Rectal smooth muscle tissue (tissue), 1 donor: ENCODE measurements at regions not wholly inside any gene's neighbourhood (a gene's known extent, or its start where the extent isn't known, plus 50 kb on each side); places are given as distances from the start of the nearest gene placed in this dataset.

ENCODE experiments used
- H3K27ac ChIP-seq: one replicate; pipeline ENCODE4 v1.7.0; 2013; ENCODE audit warnings: low read depth, low read length, inconsistent platforms
- H3K27me3 ChIP-seq: one replicate; pipeline ENCODE4 v1.7.0; 2013; ENCODE audit warnings: low read length; ENCODE audit not compliant: control insufficient read depth, insufficient read depth
- H3K36me3 ChIP-seq: one replicate; pipeline ENCODE4 v1.7.0; 2013; ENCODE audit warnings: low read length; ENCODE audit not compliant: control insufficient read depth, insufficient read depth
- H3K4me1 ChIP-seq: one replicate; pipeline ENCODE4 v1.7.0; 2013; ENCODE audit warnings: low read length; ENCODE audit not compliant: control insufficient read depth, insufficient read depth
- H3K4me3 ChIP-seq: one replicate; pipeline ENCODE4 v1.7.0; 2013; ENCODE audit warnings: low read length
- H3K9ac ChIP-seq: one replicate; pipeline ENCODE4 v1.7.0; 2013; ENCODE audit warnings: low read length

DNA sequence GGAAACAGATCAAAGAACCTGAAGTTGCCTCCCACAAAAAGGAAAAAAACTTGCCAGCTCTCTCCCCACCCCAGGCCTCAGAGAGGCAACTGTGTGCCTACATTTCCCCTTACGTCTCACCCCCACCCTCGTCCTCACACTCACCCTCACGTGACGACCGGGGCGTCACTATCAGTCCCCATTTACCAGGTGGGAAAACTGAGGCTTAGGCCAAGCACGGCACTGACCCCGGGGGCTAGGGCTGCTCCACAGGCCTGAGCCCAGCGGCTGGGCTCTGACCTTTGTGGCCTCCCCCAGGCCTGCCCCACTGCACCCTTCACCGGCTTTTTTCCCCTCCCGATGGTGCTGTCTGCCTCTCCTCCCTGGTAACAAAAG, 51.5 kb upstream of the RUNX3 start:
- H3K27ac ChIP-seq = no peak overlapping the region
- H3K27me3 ChIP-seq = no peaks in the 10 kb centered on the region
- no peak overlapping the region for H3K9ac ChIP-seq
- H3K36me3 ChIP-seq = no peaks in the 10 kb centered on the region
- no peaks in the 10 kb centered on the region for H3K4me1 ChIP-seq
- H3K4me3 ChIP-seq = no peak overlapping the region

DNA sequence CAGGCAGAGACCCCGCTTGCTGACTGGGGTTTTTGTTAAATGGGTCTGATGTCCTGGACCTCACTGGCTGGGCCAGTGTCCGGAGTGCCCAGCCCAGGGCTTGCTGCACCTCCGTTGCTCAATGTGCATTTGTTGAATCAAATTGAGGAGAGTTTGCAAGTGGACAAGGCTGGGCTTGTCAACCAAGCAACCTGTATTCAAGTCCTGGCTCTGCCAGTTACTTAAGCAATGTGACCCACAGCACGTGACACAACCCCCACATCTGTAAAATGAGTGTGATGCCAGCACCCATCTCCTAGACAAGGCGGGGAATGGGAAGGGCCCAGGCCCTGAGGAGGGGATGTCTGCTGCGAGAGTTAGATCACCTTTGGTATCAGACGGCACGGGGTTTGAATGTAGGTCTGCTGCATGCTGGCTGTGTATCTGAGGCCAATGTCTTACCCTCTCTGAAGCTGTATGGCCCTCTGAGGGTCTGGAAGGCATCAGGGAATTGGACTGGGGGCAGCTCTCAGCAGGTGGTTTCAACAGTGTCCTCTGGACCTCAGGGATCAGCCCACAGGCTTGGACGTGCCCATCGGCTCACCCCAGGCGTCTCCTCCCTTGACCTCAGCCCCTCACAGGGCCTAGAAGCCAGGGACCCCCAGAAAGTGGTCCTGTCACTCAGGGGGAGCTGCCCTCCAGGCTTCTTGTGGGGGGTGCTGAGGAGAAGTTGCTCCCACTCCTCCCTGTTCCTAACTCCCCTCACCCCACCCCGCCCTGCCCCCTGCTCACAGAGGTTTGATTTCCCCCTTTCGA, 51.0 kb upstream of the RUNX3 start:
- H3K4me3 ChIP-seq = no peak overlapping the region
- H3K9ac ChIP-seq = no peak overlapping the region
- H3K27me3 ChIP-seq = no peaks in the 10 kb centered on the region
- H3K36me3 ChIP-seq = no peaks in the 10 kb centered on the region
- no peaks in the 10 kb centered on the region for H3K4me1 ChIP-seq
- H3K27ac ChIP-seq = no peak overlapping the region
